Stimulated activated CD4-positive, alpha-beta T cell treated with anti-CD3 and anti-CD28 coated beads, Interleukin-12 subunit alpha, Interleukin-12 subunit beta, amount 100 ng/mL, for 48 hours (primary cell): ENCODE measurements at regions not wholly inside any gene's neighbourhood (a gene's known extent, or its start where the extent isn't known, plus 50 kb on each side); places are given as distances from the start of the nearest gene placed in this dataset.
"Not testable (repeated sequence)": the region's sequence is repeated elsewhere in the genome, so short reads cannot be mapped to it uniquely, and the experiment has no call there.

Experiments
- DNase-seq, 3 donors: peaks; one replicate each; pipeline ENCODE4 v3.0.0-alpha.2; 2020; ENCODE audit warnings: low read depth in 2 of 3, low spot score in 1 of 3

DNA sequence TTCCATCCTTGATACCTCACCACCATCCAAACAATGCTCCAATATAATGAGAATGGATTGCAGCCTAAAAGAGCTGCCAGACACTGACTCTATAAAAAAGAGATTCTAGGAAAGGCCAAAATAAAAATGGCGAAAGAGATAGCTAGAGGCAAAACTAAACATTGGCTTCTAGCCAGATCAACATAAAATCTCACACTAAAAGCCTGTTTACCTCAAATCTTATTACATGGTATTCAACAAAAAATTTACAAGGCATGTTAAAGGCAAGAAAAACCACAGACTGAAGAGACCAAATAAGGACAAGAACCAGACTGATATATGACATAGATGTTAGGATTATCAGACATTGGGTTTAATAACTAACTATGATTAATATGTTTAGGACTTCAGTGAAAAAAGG, 1127.0 kb downstream of the DNAJB9 start:
- no peak for DNase-seq

DNA sequence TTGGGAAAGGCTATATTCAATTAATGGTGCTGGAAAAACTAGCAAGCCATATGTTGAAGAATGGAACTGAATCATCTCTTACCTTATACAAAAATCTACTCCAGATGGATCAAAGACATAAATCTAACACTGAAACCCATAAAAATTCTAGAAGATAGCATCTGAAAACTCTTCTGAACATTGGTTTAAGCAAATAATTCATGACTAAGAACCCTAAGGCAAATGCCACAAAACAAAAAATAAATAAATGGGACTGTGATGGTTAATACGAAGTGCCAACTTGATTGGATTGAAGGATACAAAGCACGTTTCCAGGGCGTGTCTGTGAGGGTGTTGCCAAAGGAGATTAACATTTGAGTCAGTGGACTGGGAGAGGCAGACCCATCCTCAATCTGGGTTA, 1130.0 kb downstream of the DNAJB9 start:
- no peak for DNase-seq

DNA sequence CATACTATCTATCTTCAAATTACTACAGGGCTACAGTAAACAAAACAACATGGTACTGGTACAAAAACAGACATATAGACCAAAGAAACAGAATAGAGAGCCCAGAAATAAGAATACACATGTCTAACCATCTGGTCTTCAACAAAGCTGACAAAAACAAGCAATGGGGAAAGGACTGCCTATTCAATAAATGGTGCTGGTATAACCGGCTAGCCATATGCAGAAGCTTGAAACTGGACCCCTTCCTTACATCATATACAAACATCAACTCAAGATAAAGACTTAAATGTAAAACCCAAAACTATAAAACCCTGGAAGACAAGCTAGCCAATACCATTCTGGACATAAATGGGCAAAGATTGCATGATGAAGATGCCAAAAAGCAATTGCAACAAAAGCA, 1143.7 kb downstream of the DNAJB9 start:
- no peak for DNase-seq

DNA sequence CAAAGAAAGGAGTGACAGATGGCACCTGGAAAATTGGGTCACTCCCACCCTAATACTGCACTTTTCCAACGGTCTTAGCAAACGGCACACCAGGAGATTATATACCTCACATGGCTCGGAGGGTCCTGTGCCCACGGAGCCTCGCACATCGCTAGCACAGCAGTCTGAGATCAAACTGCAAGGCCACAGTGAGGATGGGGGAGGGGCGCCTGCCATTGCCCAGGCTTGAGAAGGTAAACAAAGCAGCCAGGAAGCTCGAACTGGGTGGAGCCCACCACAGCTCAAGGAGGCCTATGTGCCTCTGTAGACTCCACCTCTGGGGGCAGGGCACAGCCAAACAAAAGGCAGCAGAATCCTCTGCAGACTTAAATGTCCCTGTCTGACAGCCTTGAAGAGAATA, 1149.7 kb downstream of the DNAJB9 start:
- not testable (repeated sequence) for DNase-seq

DNA sequence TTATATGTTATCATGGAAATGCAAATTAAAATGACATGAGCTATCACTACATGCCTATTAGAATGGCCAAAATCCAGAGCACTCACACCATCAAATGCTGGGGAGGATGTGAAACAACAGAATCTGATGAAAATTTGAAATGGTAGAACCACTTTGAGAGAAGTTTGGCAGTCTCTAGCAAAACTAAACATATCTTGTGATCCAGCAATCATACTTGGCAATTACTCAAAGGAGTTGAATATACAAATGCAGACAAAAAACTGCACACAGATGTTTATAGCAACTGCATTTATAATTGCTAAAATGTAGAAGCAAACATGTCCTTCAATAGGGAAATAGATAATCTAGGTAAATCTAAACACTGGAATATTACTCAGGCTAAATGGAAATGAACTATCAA, 1164.9 kb downstream of the DNAJB9 start:
- DNase-seq = no peak

DNA sequence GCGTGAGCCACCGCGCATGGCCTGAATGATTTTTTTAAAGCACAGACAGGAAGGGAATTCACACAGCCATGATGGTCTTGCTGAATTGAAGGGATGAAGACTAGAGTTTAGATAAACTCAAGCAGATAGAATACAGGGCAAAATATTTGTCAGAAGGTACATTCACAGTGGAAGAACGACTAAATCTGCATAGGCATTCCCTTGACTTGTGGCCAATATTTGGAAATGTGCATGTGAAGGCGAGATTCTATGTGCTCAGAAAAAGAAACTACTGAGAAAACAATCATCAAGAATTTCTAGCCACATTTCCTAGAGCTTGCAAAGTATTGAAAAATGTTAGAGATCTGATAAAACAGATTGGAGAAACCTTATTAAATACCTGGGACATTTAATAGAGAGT, 1166.2 kb downstream of the DNAJB9 start:
- DNase-seq = no peak

DNA sequence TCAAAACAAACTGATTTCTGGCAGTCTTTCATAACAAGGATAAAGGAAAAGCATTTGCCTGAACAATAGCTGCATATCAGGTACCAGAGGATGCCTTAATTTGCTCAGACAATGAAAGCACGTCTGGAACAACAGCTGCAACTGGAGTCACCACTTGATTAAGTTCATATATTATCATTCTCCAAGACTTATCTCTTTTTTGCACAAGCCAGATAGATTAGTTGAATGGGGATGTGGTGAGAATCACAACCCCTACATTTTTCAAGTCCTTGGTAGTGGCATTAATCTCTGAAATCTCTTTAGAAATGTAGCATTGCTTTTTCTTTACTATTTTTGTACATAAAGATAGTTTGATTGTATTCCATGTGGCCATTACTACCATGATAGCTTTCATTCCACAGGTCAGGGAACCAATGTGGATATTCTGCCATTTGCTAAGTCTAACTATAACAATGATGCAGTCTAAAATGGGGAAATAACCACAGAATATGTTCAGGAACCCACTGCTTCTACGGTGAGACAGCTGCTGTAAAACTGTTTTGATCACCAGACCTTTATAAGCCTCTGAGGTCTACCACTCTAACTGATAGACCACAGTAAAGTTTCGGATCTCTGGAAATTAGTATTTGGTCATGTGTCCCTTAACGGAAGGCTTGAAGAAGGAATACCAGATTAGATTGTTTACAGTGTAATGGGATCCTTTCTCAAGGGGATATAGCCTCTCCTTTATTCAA, 1176.2 kb downstream of the DNAJB9 start:
- DNase-seq = no peak

DNA sequence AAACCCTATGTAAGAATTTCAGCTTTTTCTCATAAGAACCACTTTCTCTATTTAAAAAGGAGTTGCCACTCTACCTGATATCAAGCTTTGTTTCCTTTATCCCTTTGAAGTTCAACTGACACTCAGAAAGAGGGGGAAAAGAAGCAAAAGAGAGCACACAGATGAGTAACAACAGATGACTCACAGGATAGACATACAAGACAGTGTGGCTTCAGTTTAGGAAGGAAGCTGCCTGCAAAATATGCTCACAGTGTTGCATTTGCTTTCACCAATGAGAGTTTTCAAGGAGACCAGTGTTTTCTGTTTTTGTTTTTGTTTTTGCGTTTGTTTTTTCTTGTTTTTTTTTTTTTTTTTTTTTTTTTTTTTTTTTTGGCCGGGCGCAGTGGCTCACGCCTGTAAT, 1181.6 kb downstream of the DNAJB9 start:
- no peak for DNase-seq

DNA sequence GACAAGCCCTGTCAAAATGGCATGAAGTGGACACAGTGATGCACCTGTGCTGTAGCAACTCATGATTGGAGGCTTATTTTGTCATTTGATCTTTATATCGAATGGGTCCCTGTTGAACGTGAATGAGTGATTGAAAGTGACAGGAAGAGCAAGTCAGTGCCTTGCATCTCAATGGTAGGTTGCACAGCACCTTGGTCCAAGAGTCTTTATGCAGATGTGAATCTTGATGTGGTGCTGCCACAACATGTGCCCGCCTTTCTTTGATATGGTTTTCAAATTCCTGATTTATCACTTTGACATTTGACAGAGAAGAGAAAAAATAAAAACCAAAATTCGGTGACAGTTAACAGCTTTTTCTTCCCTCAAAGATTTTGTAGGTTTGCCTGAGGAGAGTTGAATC, 1182.4 kb downstream of the DNAJB9 start:
- no peak for DNase-seq

DNA sequence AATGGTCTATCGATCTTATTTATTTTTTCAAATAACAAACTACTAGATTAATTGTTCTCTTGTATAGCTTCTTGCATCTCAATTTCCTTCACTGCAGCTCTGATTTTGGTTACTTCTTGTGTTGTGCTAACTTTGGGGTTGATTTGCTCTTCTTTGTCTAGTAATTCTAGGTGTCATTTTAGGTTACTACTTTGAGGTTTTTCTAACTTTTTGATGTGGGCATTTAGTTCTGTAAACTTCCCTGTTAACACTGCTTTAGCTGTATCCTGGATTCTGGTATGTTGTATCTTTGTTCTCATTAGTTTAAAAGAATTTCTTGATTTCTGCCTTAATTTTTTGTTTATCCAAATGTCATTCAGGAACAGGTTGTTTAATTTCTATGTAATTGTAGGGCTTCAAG, 1188.0 kb downstream of the DNAJB9 start:
- no peak for DNase-seq

DNA sequence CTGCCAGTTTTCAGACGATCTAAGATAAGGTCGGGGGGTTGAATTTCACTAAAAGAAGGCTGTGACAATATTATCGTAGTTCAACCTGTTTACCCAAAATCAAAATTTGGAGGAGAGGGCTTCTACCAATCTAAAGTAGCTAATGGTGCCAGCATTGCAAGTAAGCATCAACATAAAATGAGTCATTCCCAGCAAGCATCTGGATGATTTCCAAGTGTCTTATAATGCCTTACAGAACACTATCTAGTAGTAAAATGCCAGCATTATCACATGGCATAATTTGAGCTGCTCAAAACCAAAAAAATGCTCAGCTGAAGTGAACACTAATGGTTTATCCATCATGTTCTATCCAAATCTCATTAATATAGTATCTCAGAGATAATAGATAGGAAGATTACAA, 1193.9 kb downstream of the DNAJB9 start:
- DNase-seq = no peak

DNA sequence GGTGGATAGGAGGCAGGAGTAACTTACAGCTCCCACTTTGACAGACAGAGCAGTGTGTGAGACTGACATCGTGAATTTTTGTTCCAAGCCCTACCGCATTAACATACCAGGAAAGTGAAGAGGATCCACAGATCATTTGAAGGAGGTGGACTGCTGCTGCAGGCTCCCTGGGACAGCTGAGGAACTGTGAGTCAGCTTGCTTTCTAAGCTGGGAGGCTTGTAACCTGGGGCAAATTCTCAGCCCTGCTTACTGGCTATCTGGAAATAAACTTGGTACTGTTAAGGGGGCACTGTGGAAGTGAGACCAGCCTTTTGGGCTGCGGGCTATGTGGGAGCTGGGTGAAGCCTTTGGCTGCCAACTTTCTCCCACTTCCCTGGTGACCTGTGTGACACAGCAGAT, 1202.5 kb downstream of the DNAJB9 start:
- no peak for DNase-seq

DNA sequence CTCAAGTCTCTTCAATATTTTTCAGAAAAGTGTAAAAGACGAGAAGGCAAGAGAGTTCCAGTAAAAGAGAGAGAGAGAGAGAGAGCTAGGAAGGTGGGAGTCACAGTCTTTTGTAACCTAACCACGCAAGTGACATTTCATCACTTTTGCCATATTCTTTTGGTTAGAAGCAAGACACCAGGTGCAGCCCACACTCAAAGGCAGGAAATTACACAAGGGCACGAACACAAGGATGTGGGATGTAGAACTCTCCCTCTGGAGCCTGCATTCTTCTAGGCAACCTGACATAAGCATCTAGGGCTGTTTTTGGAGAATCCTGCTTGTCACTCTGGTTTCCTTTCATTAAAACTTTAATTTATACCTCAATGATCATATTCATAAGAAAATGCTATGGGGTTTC, 1213.1 kb downstream of the DNAJB9 start:
- DNase-seq = no peak

DNA sequence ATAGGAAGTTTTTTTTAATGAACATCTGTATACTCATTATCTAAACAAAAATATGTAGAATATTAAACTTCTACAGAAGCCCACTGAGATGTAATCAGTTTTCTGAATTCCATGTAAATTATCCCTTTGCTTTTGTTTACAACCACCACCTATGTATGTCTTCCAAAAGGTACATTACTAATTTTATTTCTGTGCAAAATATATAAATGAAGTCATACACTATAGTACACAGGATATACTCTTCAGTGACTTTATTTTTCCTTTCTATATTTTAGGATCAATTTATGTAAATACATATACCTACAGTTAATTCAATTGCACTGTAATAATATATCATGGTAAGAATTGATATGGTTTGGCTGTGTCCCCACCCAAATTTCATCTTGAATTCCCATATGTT, 1236.9 kb downstream of the DNAJB9 start:
- DNase-seq = no peak

DNA sequence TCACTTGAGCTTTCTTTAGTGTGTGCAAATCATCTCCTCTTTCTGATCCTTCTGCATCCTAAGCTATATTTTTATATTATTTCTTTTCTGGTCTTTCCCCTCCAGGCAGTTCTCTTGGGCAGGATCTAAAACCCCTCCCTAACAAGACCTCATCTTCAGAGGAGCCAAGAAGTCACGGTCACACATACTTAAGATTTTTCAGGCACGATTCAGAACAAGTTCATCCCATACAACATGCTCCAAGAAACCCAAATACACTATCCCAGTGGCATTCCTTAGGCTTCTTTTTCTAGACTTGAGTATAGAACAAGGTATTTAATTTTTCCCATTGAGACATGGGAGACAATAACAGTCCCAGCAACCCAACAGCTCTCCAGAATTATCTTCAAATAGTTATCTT, 1251.5 kb downstream of the DNAJB9 start:
- no peak for DNase-seq

DNA sequence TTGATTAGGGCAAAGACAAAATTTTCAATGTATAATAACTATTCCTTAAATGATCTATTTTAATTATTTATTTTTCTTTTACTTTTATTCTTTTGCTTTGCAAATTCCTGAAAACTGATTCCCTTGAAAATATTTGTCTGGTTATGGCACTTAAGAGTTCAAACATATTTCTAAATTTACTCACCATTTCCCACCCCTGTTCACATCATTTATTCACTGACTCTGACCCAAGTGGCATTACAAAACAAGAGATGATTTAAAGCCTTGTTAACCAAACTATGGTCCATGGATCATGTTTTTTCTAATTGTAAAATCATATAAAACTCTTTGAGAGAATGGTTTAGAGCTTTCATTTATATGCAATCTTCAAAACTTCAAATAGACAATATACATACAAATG, 1256.1 kb upstream of the LRRN3 start:
- DNase-seq = no peak

DNA sequence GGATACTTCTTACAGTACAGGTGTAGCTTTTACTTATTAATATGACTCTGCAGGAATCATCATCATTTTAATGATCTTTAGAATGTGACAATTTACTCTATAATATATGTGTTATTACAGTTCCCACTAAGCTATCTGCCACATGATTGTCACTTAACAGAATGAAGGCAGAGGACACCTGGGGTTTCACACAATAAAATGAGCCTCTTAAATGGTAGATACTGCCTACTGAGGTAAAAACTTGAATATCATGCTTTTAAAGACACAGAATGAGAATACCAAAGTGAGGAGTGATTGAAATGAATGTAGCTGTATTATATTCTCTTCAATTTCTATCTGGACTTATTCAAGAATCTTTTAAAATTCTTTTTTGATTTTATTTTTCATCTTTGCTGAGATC, 1255.3 kb upstream of the LRRN3 start:
- no peak for DNase-seq

DNA sequence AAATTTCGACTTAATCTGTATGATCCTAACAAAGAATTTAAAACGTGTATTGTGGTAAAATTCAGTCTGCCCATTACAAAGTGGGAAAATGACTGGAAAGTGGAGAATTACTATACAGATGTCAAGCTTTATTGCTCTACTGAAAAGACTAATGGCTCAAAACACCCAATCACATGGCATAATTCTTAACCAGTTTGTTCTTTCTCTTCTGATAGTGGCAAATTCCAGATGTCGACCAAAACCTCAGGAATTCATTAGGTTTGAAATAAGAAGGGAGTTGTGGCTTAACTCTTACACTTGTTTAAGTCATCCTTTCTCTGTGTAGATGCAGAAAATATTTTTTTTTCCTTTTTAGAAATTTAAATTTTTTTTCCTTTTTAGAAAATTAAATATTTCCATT, 1254.9 kb upstream of the LRRN3 start:
- no peak for DNase-seq

DNA sequence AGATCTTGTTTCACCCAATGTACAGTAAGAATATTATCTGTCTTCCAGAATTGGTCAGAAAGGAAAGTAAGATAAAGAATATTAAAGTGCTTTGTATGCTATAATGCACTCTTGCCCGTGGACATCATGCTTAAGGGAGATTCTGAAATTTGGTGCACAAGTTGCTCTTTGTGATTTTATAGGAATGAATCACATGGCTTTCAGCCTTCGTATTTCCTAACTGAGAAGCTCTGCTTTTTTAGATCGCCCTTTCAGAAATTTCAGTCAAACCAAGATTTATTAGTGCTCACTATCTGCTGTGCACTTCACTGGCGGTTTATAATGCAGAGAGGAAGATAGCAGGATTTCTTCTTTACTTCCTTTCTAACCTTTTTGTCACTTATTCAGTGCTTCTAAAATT, 1248.5 kb upstream of the LRRN3 start:
- no peak for DNase-seq

DNA sequence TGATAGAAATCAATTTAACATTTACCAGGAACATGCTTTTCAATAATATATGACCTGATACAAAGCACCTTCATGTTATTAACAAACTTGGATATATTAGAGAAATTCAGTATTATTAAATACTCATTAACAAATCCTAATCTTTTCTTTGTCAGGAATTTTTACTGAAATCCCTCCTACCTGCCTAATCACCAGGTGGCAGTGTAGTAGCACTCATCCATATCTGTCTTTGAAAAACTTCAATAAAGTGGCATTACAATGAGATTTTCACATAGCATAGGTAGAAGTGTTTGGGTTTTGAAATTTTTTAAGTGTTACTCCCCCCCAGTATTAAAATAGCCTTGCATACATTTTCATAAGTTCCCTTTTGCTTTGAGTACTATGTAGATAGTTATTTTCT, 1246.6 kb upstream of the LRRN3 start:
- no peak for DNase-seq

DNA sequence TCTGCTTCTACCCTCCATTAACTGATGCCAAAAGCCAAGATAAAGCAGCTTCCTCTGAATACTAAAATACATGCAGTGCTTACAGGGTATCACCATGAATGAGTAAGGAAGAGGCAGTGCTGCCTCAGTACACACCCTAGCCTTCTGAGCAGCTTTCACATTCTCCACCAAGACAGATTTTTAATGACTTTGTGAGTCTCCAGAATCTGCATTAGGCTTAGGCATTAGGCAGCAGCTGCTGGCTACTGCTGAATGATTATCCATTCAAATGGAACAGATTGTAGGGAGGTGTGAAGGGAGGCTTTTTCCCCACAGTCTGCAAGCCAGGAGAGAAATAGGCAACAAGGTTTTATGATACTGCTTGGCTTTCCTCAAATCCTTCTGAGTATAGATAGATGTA, 1226.7 kb upstream of the LRRN3 start:
- no peak for DNase-seq

DNA sequence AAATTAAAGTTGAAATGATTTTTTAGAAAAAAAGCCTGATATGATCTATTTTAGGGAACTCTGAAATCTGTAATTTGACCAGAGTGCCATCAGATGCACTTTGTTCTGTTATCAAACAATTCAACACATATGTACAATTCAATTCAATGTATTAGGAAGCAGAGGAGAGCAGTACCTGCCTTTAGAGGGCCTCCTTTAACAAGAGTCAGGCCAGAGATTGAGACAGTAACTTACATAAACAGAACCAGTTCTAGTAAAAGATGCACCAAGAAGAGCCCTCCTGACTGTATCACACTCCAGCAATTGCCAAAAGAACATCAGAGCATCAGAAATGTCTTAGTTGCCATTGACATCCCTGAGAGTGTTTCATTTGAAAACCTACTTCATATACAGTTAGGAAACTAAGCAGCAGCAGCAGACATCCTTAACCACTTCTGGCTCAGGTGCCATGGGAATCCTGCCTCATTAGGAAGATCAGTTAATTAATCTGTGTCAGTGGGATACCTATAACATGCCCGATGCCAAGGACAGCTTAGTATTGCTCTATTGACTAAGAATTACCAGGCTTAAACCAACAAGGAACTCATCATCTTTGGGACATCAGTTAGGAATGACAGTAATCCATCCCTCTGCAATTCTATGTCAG, 1222.6 kb upstream of the LRRN3 start:
- no peak for DNase-seq

DNA sequence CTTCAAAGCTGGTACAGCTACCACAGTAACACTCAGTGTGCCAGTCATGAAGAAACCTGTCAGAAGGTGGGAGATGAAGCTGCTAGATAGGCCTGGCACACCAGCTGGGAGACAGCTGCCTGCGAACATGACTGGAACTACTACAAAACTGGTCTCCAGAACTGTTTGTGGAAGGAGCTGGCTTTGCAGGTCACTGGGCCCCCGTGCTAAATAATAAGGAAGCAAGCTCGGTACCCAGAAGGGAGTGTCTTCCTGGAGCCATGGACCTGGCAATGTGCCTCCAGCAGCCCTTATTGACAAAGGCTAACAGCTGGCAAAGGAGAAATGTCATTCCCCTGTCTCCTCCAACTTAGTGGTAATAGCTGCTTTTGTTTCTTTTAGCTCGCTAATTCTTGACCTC, 1217.6 kb upstream of the LRRN3 start:
- DNase-seq = no peak
